ENCODE measurements at regions not wholly inside any gene's neighbourhood (a gene's known extent, or its start where the extent isn't known, plus 50 kb on each side); places are given as distances from the start of the nearest gene placed in this dataset.

DNA sequence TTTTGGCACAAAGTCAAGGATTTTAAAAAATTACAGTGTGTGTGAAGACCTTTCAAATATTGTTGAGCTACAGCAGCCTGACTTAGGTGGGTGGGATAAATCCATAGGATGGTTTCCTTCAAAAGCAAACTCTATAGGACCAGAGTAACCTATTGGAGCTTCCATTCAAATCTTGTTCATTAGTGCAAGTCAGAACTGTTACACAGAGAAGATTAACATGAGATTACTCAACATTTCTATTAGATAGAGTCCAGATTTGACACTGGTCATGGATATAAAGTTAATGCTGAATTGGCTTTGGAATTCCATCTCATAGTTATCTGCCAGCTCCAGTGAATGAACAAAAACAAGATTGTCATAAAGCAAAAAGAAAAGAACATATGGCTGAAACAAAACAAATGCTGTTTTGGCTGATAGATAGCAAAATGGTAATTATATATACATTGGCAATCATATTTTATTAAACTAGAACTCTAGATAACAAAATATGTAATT lies 129.6 kb upstream of the SEMA3A start:
- TF ChIP-seq, protein P1, sequence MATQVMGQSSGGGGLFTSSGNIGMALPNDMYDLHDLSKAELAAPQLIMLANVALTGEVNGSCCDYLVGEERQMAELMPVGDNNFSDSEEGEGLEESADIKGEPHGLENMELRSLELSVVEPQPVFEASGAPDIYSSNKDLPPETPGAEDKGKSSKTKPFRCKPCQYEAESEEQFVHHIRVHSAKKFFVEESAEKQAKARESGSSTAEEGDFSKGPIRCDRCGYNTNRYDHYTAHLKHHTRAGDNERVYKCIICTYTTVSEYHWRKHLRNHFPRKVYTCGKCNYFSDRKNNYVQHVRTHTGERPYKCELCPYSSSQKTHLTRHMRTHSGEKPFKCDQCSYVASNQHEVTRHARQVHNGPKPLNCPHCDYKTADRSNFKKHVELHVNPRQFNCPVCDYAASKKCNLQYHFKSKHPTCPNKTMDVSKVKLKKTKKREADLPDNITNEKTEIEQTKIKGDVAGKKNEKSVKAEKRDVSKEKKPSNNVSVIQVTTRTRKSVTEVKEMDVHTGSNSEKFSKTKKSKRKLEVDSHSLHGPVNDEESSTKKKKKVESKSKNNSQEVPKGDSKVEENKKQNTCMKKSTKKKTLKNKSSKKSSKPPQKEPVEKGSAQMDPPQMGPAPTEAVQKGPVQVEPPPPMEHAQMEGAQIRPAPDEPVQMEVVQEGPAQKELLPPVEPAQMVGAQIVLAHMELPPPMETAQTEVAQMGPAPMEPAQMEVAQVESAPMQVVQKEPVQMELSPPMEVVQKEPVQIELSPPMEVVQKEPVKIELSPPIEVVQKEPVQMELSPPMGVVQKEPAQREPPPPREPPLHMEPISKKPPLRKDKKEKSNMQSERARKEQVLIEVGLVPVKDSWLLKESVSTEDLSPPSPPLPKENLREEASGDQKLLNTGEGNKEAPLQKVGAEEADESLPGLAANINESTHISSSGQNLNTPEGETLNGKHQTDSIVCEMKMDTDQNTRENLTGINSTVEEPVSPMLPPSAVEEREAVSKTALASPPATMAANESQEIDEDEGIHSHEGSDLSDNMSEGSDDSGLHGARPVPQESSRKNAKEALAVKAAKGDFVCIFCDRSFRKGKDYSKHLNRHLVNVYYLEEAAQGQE (IDR thresholded peaks at IDR 0.05; ENCODE audit: insufficient read depth in 1 of 2, low read depth in 2 of 2, low read length in 1 of 2): no peak
- TF ChIP-seq, protein P2, sequence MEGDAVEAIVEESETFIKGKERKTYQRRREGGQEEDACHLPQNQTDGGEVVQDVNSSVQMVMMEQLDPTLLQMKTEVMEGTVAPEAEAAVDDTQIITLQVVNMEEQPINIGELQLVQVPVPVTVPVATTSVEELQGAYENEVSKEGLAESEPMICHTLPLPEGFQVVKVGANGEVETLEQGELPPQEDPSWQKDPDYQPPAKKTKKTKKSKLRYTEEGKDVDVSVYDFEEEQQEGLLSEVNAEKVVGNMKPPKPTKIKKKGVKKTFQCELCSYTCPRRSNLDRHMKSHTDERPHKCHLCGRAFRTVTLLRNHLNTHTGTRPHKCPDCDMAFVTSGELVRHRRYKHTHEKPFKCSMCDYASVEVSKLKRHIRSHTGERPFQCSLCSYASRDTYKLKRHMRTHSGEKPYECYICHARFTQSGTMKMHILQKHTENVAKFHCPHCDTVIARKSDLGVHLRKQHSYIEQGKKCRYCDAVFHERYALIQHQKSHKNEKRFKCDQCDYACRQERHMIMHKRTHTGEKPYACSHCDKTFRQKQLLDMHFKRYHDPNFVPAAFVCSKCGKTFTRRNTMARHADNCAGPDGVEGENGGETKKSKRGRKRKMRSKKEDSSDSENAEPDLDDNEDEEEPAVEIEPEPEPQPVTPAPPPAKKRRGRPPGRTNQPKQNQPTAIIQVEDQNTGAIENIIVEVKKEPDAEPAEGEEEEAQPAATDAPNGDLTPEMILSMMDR (IDR thresholded peaks at IDR 0.05): no peak
- no peak for TF ChIP-seq POLR2AphosphoS5 (IDR thresholded peaks at IDR 0.05; ENCODE audit: low read depth, low read length)
- H3K27ac ChIP-seq (ENCODE audit: low read length): no peak overlapping the region
- intact Hi-C loops (cut with micrococcal nuclease; ENCODE audit: unreplicated experiment) (no loop called here), in situ Hi-C loops (cut with HindIII; ENCODE audit: low pct_unique_long_range_greater_than_20kb, low sequenced_read_pairs) (no loop called here)
- no peaks in the 10 kb centered on the region for H3K36me3 ChIP-seq (ENCODE audit: control insufficient read depth, insufficient read depth, low read length)
- DNase-seq (ENCODE audit: low read depth, low spot score) (no peak), ATAC-seq (no peak)
- POLR2A ChIA-PET: interaction anchor here (0.6 kb wide), 1 partner anchor 371 kb away, joined by 5 read pairs; no protein-coding TSS in a partner anchor
- no TSS peak for BruUV-seq (replicated peaks)
- H3K4me1 ChIP-seq (ENCODE audit: control insufficient read depth, insufficient read depth, low read length): no peaks in the 10 kb centered on the region
- no peak overlapping the region for H3K4me3 ChIP-seq (ENCODE audit: low read depth in 2 of 2, low read length in 2 of 2)
- CTCF ChIA-PET: no interaction called here
- H3K9me3 ChIP-seq (ENCODE audit: control insufficient read depth, insufficient read depth, low read depth, low read length): no peaks in the 10 kb centered on the region
- H3K27me3 ChIP-seq (ENCODE audit: control insufficient read depth, insufficient read depth, low read length): no peaks in the 10 kb centered on the region

DNA sequence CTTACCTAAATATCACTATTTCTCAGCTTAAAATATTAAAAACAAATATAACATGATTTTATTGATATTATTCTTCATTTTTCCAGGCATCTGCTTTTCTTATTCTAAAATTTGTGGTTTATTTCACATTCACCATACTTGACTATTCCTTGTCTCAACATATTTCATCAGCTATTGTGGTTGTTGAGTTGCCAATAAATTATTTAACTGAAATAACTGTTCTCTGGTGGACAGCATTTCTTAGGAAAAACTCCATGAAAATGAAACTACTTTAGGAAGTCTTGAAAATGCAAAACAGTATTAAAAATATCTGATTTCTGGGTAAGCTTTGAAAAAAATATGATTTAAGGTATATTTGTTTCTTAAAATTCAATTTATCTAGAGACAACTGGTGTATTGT lies 122.9 kb upstream of the SEMA3A start:
- no peaks in the 10 kb centered on the region for H3K9me3 ChIP-seq (ENCODE audit: control insufficient read depth, insufficient read depth, low read depth, low read length)
- ATAC-seq (no peak), DNase-seq (ENCODE audit: low read depth, low spot score) (no peak)
- no peak overlapping the region for H3K4me3 ChIP-seq (ENCODE audit: low read depth in 2 of 2, low read length in 2 of 2)
- in situ Hi-C loops (cut with HindIII; ENCODE audit: low pct_unique_long_range_greater_than_20kb, low sequenced_read_pairs): no loop called here
- TF ChIP-seq, protein P2 (IDR thresholded peaks at IDR 0.05): no peak
- TF ChIP-seq, protein P1 (IDR thresholded peaks at IDR 0.05; ENCODE audit: insufficient read depth in 1 of 2, low read depth in 2 of 2, low read length in 1 of 2): no peak
- TF ChIP-seq TCF7L2 (IDR thresholded peaks at IDR 0.05; ENCODE audit: low read depth, low read length): no peak
- no peak for TF ChIP-seq SIN3A (IDR thresholded peaks at IDR 0.05; ENCODE audit: borderline replicate concordance, insufficient read depth, low read depth, low read length)
- TF ChIP-seq POLR2AphosphoS5 (IDR thresholded peaks at IDR 0.05; ENCODE audit: low read depth, low read length): no peak
- BruUV-seq (replicated peaks): no TSS peak
- ChIA-PET POLR2A (no interaction called here), CTCF (no interaction called here)
- H3K36me3 ChIP-seq (ENCODE audit: control insufficient read depth, insufficient read depth, low read length): no peaks in the 10 kb centered on the region
- no peaks in the 10 kb centered on the region for H3K4me1 ChIP-seq (ENCODE audit: control insufficient read depth, insufficient read depth, low read length)
- no peak overlapping the region for H3K27ac ChIP-seq (ENCODE audit: low read length)
- H3K27me3 ChIP-seq (ENCODE audit: control insufficient read depth, insufficient read depth, low read length): no peaks in the 10 kb centered on the region
- intact Hi-C loops (cut with micrococcal nuclease; ENCODE audit: unreplicated experiment): no loop called here
